ENCODE measurements at regions not wholly inside any gene's neighbourhood (a gene's known extent, or its start where the extent isn't known, plus 50 kb on each side); places are given as distances from the start of the nearest gene placed in this dataset.

GRCh38 chr5:39558541-39558940 is 133.8 kb upstream of the DAB2 start:
- no peak for TF ChIP-seq CTCF (IDR thresholded peaks at IDR 0.05; ENCODE audit: low read length)
- no peak for TF ChIP-seq EZH2phosphoT487 (IDR thresholded peaks at IDR 0.05; ENCODE audit: low read length)
- no peak for TF ChIP-seq EZH2 (optimal IDR thresholded peaks at IDR 0.05; ENCODE audit: low read depth, low read length)

All from MM.1S (cell line).